ENCODE measurements at regions not wholly inside any gene's neighbourhood (a gene's known extent, or its start where the extent isn't known, plus 50 kb on each side); places are given as distances from the start of the nearest gene placed in this dataset.

GRCh38 chr2:6224267-6224666 is 532.1 kb downstream of the SOX11 start:
- Histone ChIP-seq H4K20me1 (ENCODE audit: control insufficient read depth, extremely low read depth, insufficient read depth, low read length) (no peaks in the 10 kb centered on the region), H3K79me2 (ENCODE audit: control insufficient read depth, insufficient read depth, low read length) (no peaks in the 10 kb centered on the region), H3K4me1 (ENCODE audit: control insufficient read depth, extremely low read depth, insufficient read depth, low read length) (no peaks in the 10 kb centered on the region), H3K27ac (ENCODE audit: control insufficient read depth, insufficient read depth, low read length) (no peak overlapping the region), H3K36me3 (ENCODE audit: control insufficient read depth in 2 of 2, extremely low read depth in 1 of 2, insufficient read depth in 2 of 2, low read length in 2 of 2) (no peaks in the 10 kb centered on the region), H3K27me3 (ENCODE audit: control insufficient read depth, extremely low read depth, insufficient read depth, low read length) (no peaks in the 10 kb centered on the region), H2AFZ (ENCODE audit: control insufficient read depth, low read length) (no peak overlapping the region), H3K9me3 (ENCODE audit: control insufficient read depth, low read depth, low read length) (peaks cover 4% of the 10 kb centered on the region), H3K9ac (ENCODE audit: control insufficient read depth, extremely low read depth, insufficient read depth, low read length) (no peak overlapping the region), H3K4me2 (ENCODE audit: control insufficient read depth, extremely low read depth, insufficient read depth, low read depth, low read length) (no peak overlapping the region), H3K4me3 (ENCODE audit: control insufficient read depth in 2 of 3, extremely low read depth in 1 of 3, insufficient read depth in 2 of 3, low read depth in 1 of 3, low read length in 3 of 3) (no peak overlapping the region), H3K9me1 (ENCODE audit: control insufficient read depth, extremely low read depth, insufficient read depth, low read length) (no peaks in the 10 kb centered on the region)
- DNase-seq (ENCODE audit: low read depth, low spot score) (no peak), FAIRE-seq (no peak)
- no peak for TF ChIP-seq EZH2 (IDR thresholded peaks at IDR 0.05; ENCODE audit: low read length)
- TF ChIP-seq CTCF (optimal IDR thresholded peaks at IDR 0.05 in 1 of 3, IDR thresholded peaks at IDR 0.05 in 1 of 3, conservative IDR thresholded peaks at IDR 0.05 in 1 of 3; ENCODE audit: extremely low read depth in 1 of 3, insufficient read depth in 2 of 3, low read length in 3 of 3): no peak
- dilution Hi-C loops (cut with MboI; ENCODE audit: extremely low pct_ligation_motif_present, low sequenced_read_pairs): no loop called here

DNA sequence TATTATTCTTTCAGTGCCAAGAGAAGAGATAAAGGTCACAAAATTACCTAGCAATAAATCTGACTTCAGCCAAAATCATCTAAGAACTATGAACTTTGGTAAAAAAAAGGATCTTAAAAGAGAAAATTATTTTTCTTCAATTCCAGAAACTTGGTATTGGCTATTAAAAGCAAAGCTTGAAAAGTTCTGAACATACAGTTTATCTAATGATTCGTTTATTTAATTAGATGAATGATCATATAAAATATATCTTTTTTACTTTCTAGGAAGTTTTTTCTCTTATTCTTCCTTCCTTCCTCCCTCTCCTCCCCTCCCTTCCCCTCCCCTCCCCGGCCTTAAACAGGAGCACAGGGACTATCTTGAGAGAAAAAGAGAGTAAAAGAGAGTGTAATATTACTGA is 536.1 kb downstream of the SOX11 start:
- no peaks in the 10 kb centered on the region for H3K27me3 ChIP-seq (ENCODE audit: control insufficient read depth, extremely low read depth, insufficient read depth, low read length)
- H3K4me3 ChIP-seq (ENCODE audit: control insufficient read depth in 2 of 3, extremely low read depth in 1 of 3, insufficient read depth in 2 of 3, low read depth in 1 of 3, low read length in 3 of 3): no peak overlapping the region
- H3K79me2 ChIP-seq (ENCODE audit: control insufficient read depth, insufficient read depth, low read length): no peaks in the 10 kb centered on the region
- FAIRE-seq: no peak
- H3K9ac ChIP-seq (ENCODE audit: control insufficient read depth, extremely low read depth, insufficient read depth, low read length): no peak overlapping the region
- no peaks in the 10 kb centered on the region for H3K9me3 ChIP-seq (ENCODE audit: control insufficient read depth, low read depth, low read length)
- dilution Hi-C loops (cut with MboI; ENCODE audit: extremely low pct_ligation_motif_present, low sequenced_read_pairs): no loop called here
- TF ChIP-seq CTCF (optimal IDR thresholded peaks at IDR 0.05 in 1 of 3, IDR thresholded peaks at IDR 0.05 in 1 of 3, conservative IDR thresholded peaks at IDR 0.05 in 1 of 3; ENCODE audit: extremely low read depth in 1 of 3, insufficient read depth in 2 of 3, low read length in 3 of 3): no peak
- no peak for TF ChIP-seq EZH2 (IDR thresholded peaks at IDR 0.05; ENCODE audit: low read length)
- no peaks in the 10 kb centered on the region for H4K20me1 ChIP-seq (ENCODE audit: control insufficient read depth, extremely low read depth, insufficient read depth, low read length)
- H3K27ac ChIP-seq (ENCODE audit: control insufficient read depth, insufficient read depth, low read length): no peak overlapping the region
- no peak for DNase-seq (ENCODE audit: low read depth, low spot score)
- no peaks in the 10 kb centered on the region for H3K9me1 ChIP-seq (ENCODE audit: control insufficient read depth, extremely low read depth, insufficient read depth, low read length)
- H2AFZ ChIP-seq (ENCODE audit: control insufficient read depth, low read length): no peak overlapping the region
- H3K36me3 ChIP-seq (ENCODE audit: control insufficient read depth in 2 of 2, extremely low read depth in 1 of 2, insufficient read depth in 2 of 2, low read length in 2 of 2): no peaks in the 10 kb centered on the region
- no peaks in the 10 kb centered on the region for H3K4me1 ChIP-seq (ENCODE audit: control insufficient read depth, extremely low read depth, insufficient read depth, low read length)
- no peak overlapping the region for H3K4me2 ChIP-seq (ENCODE audit: control insufficient read depth, extremely low read depth, insufficient read depth, low read depth, low read length)
